ENCODE measurements at regions not wholly inside any gene's neighbourhood (a gene's known extent, or its start where the extent isn't known, plus 50 kb on each side); places are given as distances from the start of the nearest gene placed in this dataset.

DNA sequence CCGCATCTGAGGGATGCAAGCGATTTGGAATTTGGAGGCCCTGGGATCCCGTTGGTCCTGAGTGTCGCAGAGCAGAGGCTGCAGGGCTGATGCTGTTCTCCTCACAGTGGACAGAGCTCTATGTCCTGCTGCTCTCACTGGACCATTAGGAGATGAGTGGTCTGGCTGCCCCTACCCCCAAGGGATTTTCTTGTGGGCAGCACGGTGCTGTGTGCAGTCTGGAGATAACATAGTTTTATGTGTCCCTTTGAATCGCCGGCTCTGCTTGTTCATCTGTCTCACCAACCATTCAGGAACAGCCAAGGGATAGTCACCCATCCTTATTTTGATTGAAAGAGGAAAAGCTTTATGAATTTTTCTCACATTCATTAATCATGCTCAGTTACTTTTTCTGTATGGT, 49.9 kb downstream of the CHRM3 start:
- DNase-seq = no peak

DNA sequence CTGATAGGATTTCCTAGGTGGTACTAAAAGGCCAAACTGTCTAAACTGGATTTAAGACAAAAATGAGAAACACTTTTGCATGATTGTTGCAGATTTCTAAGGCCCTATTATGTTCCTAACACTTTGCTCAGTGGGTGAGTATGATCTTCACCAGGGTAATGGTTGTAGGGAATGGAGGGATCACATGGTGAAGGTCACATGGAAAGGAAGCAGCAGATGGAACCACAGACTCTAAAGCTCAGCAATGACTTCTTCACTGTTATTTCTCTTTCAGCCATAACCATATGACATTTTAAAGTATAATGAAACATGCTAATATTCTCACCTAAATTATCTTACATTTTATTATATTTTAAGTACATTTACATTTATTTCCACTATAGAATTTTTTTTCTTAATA, 51.5 kb downstream of the CHRM3 start:
- DNase-seq = no peak

DNA sequence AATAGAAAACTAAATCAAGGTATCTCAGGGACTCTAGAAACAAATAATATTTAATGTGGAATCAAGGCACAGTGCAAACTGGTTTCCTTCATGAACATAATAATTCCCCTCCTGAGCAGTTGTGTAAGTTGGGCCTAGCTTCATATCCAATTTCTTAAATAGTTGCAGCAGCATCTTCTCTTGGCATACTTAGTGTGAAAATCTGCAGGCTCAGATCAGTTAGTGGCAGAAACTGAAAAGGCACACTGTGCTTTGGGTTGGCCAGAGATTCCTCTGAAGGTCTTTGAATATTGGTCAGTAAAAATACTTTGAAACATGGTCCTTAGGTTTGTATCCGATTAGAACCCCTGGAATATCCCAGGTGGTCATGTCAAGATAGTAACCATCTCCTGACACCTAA, 52.5 kb downstream of the CHRM3 start:
- no peak for DNase-seq

GRCh38 chr1:239443361-239443760, 57.0 kb downstream of the CHRM3 start:
- no peak for DNase-seq

GRCh38 chr1:239446611-239447010, 60.2 kb downstream of the CHRM3 start:
- DNase-seq = no peak

- peak; percentile 42 for DNase-seq
Observed at GRCh38 chr1:239448911-239449310, 62.5 kb downstream of the CHRM3 start.

DNA sequence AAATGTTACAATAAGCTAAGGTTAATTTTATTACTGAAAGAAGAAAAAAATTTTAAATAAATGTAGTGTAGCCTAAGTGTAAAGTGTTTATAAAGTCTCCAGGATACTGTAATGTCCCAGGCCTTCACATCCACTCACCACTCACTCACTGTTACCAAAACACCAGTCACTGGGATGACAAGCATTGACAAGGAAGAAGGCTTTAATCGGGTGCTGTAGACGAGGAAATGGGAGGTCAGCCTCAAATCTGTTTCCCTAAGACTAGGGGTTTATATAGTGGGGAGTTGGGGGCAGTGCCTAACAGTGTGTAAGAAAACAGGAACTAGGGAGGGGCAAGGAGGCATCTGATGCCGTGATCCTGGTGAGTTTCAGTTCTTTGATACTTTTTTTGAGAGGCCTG, 69.4 kb downstream of the CHRM3 start:
- no peak for DNase-seq

DNA sequence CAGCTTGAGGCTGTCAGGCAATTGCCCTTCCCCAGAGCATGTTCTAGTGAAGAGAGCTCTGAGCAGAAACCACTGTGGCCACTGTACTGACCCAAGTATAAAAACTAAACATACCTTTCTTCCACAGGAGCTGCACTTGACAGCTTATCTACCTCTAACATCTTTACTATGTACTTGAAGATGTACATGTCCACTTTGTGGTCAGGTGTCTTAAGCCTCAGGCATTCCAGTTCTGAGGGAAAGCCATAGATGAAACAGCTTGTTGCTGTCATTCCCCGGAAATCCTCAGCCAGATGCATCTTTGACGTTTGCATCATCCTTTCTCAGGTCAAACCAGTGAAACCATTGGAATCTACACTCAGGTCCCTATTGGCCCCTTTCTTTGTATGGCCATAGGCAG, 70.4 kb downstream of the CHRM3 start:
- DNase-seq = no peak

- no peak for DNase-seq
Observed at GRCh38 chr1:239457491-239458143, 71.2 kb downstream of the CHRM3 start.

DNA sequence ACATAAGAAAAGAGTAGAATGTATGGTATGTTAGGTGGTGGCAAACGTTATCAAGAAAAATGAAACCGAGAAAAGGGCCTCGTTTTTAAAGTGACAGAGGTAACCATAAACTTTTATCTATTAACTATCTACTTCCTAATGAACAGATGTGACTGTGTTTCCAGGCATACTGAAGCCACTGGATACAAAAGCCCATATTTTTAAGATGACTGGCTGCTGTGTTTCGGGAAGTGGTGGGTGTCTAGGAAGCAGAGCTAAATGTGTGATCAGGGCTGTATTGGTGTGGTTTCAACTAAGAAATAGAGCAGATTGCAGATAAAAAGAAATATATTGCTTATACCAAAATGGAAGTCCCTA, 71.8 kb downstream of the CHRM3 start:
- DNase-seq = no peak

- DNase-seq = no peak
Observed at GRCh38 chr1:239467730-239468129, 81.4 kb downstream of the CHRM3 start.

GRCh38 chr1:239478069-239478468, 91.7 kb downstream of the CHRM3 start:
- DNase-seq = no peak

DNA sequence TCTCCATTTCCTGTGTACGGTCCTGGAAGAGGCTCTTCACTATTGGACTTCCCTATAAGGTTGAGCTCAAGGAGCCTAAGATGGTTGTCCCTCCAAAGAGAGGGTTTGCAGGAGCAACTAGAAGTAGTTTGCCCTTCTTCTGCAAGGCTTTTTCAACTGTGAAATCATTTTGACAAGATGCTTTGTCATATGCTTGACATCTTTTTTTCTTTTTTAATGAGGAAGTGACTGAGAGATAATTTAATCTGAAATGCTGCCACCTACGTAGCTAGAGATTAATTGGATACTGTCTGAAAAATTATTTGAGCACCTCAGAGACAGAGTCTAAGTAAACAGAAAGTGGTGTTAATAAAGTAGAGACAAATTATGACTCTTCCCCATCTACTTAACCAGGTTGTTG, 97.0 kb downstream of the CHRM3 start:
- no peak for DNase-seq

DNA sequence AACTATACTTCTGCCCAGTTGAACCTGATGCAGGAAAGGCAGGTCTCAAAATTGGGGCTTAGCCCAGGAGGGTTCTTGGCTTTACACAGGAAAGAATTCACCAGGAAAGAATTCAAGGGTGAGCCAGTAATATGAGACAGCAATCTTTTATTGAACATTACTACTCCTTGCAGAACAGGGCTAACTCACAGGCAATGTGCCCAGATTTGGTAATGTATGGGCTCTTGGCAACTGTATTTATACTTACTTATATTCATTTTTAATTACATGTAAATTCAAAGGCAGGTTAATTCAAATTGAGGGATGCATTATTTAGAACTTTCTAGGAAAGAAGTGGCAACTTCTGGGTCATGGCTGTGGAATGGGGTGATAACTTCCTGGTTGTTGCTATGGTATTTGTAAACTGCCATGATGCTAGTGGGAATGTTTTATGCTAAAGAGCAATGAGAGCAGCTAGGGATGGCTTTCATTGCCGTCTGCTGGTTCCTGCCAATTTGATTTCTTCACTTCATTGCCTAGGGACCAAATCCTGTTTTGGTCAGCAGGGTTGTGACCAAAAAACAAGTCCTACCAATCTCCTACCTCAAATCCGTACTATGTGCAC, 107.5 kb downstream of the CHRM3 start:
- DNase-seq = no peak

DNA sequence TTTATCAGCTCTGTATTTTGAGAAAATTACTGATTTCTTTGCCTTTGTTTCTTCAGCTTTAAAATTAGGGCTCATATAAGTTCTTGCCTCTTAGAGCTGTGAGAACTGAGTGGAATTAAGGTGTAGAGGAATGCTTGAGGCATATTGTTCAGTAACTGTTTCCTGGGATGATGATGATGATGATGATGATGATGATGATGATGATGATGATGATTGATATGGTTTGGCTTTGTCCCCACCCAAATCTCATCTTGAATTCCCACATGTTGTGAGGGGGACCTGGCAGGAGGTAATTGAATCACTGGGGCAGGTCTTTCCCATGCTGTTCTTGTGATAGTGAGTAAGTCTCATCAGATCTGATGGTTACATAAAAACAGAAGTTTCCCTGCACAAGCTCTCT, 118.7 kb downstream of the CHRM3 start:
- no peak for DNase-seq

DNA sequence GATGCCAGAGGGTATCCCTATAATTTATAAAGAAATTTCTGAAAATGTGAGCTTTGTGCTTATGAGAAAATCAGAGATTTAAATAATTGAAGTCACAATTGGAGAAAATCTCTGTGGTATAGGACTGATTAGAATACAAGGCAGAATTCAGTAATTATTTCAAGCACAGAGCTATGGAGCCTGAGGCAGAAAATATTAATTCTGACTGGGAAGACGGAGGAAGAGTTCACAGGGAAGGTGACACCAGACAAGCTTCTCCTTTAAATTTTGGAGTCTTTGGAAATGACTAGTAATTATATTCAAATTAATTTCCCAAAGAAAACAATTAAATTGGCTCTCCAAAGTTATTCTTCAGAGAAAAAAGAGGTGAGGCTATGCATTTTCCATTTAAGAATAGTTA, 121.5 kb downstream of the CHRM3 start:
- DNase-seq = no peak

- DNase-seq = no peak
Observed at GRCh38 chr1:239511875-239512274, 125.5 kb downstream of the CHRM3 start.

GRCh38 chr1:239516579-239516978, 130.2 kb downstream of the CHRM3 start:
- DNase-seq = no peak

DNA sequence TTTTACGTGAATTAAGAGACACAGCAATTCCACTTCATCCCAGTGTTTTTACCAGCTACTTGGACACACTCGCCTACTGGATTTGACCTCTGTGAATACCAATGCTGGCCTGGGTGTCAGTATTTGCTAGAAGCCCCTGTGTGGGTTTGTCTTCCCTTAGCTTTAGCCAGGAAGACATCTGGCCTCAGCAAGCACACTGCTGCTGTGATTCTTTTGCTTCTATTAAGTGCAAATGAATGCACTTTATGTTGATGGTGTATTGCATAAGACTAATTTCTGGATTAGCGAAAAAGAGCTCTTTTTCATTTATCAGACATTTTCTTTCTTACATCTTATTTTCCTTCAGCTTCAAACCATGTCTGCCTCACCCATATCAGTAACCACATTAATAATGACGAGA, 140.0 kb downstream of the CHRM3 start:
- DNase-seq = no peak

GRCh38 chr1:239527051-239527693, 140.8 kb downstream of the CHRM3 start:
- no peak for DNase-seq

DNA sequence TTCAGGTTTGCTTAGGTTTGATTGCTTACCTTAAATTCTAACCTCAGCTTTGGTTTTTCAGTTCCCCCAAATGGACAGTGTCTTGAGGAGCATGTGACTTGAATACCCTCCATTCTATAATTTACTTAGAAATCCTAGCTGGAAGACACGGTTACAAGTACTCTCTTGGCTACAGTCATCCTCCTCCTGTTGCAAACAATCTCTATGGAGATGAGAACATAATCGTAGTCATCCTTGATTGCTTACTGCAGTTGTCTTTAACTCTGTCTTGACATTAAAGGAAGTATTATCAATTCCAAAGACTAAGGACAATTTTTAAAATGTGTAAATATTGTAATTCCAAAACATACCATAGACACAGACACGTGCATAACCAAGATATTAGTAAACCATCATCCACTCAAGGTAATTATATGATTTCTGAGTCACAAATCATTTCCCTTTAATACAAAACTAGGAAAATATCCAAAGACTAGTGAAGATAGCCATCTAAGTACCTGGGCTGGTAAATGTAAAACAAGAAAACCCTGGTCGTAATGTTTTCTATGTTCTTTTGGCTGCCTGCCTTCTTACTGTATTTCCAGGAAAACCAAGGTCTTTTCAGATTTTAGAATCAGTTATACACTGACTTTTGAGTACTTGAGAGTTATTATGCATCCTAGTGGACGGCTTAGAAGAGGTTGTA, 149.9 kb downstream of the CHRM3 start:
- no peak for DNase-seq

DNA sequence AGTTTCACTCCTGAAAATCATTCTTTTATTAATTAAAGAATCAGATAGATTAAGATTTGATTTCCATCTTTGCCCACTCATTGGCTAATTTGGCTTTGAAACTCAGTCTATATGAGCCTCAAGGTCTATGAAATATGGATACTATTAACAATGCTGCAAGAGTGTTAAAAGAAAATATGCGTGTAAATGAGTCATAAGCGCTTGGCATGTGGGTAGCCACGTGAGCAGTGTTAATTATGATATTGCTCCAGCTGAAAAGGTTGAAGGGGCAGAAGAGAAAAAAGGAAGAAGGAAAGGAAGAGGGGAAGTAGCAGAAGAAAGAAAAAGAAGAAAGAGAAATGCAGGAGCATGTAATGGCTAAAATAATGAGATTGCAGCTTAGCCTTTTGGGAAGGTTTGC, 151.4 kb downstream of the CHRM3 start:
- no peak for DNase-seq

DNA sequence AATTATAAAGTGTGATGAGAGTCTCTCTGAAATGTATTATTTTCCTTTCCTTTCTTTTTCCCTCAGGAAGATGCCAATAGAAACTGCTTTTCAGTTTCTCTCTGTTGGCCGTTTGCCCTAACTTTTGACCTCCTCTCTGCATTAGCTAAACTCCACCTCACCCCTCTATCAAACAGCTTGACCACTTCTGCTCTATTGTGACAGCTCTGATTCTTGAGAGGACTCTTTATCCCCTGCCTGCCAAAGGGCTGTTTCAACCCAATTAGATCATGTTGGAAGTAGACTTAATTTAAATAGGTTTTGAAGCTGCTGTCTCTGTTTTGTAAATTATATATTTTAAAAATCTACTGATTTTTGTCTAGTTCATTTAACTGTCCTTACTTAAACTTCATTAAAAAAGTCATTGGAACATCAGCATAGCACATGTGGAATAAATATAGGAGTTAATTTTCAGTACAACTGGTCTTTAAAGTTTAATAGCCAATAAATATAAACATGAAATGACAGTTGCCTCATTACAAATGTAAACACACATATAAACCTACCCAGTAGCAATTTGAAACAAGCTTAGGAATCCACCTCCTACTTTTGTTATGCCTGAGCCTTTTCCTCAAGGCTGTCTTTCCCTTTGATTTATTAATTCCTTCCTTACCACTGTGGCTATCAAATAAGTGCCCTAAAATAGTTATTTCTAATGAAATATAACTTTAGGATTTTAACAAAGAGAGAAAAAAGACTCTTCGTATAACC, 152.0 kb downstream of the CHRM3 start:
- no peak for DNase-seq
